Testis (tissue), 2 donors: ENCODE measurements at regions not wholly inside any gene's neighbourhood (a gene's known extent, or its start where the extent isn't known, plus 50 kb on each side); places are given as distances from the start of the nearest gene placed in this dataset.

Experiments
- POLR2A ChIP-seq: fragments of 450-650 bp; IDR thresholded peaks from one replicate; pipeline ENCODE4 v1.6.1; 2017; ENCODE audit warnings: antibody characterized with exemption, mild to moderate bottlenecking, moderate library complexity
- TF ChIP-seq, protein P1 (sequence below), 3 experiments: fragments of 450-650 bp in 2 of 3; fragments of 200-600 bp in 1 of 3; sonication (generic) in 1 of 3; IDR thresholded peaks; one replicate each; pipeline ENCODE4 v1.5.1; 2016 to 2019; ENCODE audit warnings: antibody characterized with exemption in 3 of 3, mild to moderate bottlenecking in 2 of 3, moderate library complexity in 1 of 3

DNA sequence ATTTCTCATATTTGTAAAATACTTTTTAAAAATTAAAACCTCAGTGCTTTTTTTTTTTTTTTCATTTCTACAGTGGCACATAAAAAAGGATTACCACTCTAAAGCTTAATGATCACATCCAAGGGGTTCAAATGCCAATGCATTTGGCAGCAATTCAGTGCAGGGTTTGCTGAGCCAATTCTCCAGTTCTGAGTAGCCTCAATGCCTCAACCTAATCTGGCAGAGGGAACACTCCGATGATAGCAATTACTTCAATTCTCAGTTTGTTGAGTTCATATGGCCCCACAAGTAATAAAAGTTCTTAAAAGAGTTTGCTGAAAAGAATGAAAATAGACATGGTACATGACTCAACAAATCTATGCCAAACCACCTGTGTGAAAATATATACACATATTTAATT is 79.3 kb upstream of the RBMS3 start:
- TF ChIP-seq, protein P1, sequence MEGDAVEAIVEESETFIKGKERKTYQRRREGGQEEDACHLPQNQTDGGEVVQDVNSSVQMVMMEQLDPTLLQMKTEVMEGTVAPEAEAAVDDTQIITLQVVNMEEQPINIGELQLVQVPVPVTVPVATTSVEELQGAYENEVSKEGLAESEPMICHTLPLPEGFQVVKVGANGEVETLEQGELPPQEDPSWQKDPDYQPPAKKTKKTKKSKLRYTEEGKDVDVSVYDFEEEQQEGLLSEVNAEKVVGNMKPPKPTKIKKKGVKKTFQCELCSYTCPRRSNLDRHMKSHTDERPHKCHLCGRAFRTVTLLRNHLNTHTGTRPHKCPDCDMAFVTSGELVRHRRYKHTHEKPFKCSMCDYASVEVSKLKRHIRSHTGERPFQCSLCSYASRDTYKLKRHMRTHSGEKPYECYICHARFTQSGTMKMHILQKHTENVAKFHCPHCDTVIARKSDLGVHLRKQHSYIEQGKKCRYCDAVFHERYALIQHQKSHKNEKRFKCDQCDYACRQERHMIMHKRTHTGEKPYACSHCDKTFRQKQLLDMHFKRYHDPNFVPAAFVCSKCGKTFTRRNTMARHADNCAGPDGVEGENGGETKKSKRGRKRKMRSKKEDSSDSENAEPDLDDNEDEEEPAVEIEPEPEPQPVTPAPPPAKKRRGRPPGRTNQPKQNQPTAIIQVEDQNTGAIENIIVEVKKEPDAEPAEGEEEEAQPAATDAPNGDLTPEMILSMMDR (IDR thresholded peaks at IDR 0.05): no peak
- no peak for TF ChIP-seq POLR2A
